ENCODE measurements at regions not wholly inside any gene's neighbourhood (a gene's known extent, or its start where the extent isn't known, plus 50 kb on each side); places are given as distances from the start of the nearest gene placed in this dataset.

DNA sequence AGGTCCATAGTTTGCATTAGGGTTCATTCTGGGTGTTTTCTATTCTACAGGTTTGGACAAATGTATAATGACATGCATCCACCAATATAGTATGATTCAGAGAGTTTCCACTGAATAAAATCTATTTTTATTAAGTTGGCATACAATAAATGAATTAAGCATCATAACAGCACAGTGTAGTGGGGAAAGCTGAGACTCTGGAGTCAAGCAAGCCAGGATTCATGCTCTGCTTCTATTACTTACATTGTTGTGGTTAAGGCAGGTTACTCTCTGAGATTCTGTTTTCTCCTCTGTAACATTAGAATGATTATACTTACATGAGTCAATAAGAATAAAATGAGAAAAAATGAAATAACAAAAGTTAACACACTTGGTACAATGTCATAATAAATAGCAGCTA lies 131.3 kb downstream of the SLC30A10 start:
- TF ChIP-seq POLR2A (IDR thresholded peaks at IDR 0.05) (no peak), POLR2AphosphoS5 (IDR thresholded peaks at IDR 0.05) (no peak)
- TF ChIP-seq, protein P1, sequence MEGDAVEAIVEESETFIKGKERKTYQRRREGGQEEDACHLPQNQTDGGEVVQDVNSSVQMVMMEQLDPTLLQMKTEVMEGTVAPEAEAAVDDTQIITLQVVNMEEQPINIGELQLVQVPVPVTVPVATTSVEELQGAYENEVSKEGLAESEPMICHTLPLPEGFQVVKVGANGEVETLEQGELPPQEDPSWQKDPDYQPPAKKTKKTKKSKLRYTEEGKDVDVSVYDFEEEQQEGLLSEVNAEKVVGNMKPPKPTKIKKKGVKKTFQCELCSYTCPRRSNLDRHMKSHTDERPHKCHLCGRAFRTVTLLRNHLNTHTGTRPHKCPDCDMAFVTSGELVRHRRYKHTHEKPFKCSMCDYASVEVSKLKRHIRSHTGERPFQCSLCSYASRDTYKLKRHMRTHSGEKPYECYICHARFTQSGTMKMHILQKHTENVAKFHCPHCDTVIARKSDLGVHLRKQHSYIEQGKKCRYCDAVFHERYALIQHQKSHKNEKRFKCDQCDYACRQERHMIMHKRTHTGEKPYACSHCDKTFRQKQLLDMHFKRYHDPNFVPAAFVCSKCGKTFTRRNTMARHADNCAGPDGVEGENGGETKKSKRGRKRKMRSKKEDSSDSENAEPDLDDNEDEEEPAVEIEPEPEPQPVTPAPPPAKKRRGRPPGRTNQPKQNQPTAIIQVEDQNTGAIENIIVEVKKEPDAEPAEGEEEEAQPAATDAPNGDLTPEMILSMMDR (IDR thresholded peaks at IDR 0.05 in 8 of 11, conservative IDR thresholded peaks at IDR 0.05 in 3 of 11): no peak
